ENCODE measurements at regions not wholly inside any gene's neighbourhood (a gene's known extent, or its start where the extent isn't known, plus 50 kb on each side); places are given as distances from the start of the nearest gene placed in this dataset.
"Not testable (repeated sequence)": the region's sequence is repeated elsewhere in the genome, so short reads cannot be mapped to it uniquely, and the experiment has no call there.

- DNase-seq, result not testable (repeated sequence)
Measured at GRCh38 chr9:41016699-41017098, 111.8 kb downstream of the FOXD4L6 start.

DNA sequence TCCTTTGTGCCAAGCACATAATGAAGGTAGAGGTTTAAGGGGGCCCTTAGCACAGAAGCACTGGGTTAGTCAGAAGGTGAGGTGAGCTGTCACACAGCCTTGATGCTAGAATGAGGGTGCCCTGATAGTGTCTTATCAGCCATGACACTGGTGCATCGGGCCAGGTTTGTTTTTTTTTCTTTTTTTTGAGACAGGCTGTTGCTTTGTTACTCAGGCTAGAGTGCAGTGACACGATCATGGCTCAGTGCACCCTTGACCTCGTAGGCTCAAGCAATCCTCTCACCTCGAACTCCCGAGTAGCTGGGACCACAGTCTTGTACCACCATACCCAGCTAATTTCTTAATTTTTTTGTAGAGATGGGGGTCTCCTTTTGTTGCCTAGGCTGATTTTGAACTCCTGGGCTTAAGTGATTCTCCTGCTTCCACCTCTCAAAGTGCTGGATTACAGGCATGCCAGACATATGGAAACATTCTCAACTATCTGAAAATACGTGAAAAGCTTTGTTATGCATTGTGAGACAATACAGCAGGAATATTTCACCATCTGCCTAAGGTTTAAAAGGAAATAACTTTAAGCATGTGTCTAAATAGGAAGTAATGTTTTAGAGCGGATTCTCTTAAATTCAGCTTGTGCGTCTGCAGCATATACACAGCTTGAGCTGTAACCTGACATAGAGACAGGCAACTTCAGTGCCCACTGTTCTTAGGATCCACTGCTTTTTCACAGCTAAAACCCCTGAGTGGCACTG lies 128.4 kb downstream of the FOXD4L6 start:
- not testable (repeated sequence) for DNase-seq

DNA sequence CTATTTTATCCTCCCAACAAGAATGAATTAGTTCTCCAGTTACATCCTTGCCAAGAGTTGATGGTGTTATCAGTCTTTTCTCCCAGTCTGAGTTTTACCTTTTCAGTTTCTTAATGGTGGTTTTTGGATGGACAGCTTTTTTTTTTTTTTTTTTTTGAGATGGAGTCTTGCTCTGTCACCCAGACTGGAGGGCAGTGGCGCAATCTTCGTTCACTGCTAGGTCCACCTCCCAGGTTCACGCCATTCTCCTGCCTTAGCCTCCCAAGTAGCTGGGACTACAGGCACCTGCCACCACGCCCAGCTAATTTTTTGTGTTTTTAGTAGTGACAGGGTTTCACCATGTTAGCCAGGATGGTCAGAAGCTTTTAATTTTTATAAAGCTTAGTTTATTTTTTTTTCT lies 133.0 kb downstream of the FOXD4L6 start:
- DNase-seq, result not testable (repeated sequence)

- DNase-seq, result not testable (repeated sequence)
Measured at GRCh38 chr9:40993842-40994241, 134.6 kb downstream of the FOXD4L6 start.

DNA sequence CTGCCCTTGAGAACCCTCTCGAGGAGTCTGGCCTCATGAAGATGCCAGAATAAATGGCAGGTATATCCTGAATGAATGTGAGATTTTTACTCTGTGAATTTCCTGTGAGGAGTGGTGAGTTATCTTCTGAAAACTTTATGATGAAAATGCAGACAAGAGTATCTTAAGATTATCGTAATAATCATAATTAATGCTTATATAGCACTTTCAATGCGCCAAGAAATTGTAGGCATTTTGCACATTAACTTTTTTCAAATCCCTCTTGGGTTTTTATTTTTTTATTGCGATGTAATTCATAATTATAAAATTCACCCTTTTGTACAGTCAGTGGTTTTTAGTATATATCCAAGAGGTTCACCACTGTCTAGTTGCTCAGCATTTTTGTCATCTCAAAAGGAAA lies 135.1 kb downstream of the FOXD4L6 start:
- DNase-seq, result not testable (repeated sequence)

- DNase-seq, result not testable (repeated sequence)
Measured at GRCh38 chr9:40992472-40992821, 136.0 kb downstream of the FOXD4L6 start.

GRCh38 chr9:40991741-40992471 lies 136.6 kb downstream of the FOXD4L6 start:
- peak; percentile 97 for DNase-seq

- not testable (repeated sequence) for DNase-seq
Measured at GRCh38 chr9:40991100-40991740, 137.3 kb downstream of the FOXD4L6 start.

DNA sequence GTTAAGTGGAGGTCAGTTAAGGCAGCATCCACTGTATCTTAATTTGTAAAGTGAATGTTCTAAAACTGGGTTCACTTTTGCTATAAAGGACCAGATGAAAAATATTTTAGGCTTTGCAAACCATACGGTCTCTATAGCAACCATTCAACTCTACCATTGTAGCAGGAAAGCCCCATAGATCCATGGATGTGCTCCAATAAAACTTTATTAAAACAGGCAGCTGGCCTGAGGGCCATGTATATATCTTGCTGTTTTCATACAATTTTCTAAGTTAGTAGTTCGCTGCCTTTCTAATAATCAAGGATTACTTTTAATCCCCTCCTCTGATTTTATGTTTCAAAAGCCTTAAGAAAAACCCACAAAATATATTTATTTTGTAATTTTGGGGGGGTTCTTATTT lies 142.1 kb downstream of the FOXD4L6 start:
- not testable (repeated sequence) for DNase-seq

DNA sequence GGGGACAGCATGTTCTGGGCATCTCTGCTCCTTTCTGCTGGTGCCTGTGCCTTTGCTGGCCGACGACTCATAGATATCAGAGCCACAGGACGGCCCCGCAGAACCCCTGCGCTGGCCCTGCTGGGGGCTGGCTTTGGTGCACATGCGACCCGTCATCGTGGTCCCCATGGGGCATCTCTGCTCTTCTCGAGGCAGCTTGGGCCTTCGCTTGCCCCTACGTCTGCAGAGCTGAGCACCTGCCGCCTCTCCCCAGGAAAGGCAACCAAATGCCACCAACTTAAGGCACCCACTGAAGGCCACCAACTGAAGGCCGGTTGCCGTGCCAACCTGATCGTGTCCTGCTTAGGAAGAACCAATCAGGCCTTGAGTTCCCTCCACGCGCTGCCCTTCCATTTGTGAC lies 153.1 kb downstream of the FOXD4L6 start:
- DNase-seq, result not testable (repeated sequence)

DNA sequence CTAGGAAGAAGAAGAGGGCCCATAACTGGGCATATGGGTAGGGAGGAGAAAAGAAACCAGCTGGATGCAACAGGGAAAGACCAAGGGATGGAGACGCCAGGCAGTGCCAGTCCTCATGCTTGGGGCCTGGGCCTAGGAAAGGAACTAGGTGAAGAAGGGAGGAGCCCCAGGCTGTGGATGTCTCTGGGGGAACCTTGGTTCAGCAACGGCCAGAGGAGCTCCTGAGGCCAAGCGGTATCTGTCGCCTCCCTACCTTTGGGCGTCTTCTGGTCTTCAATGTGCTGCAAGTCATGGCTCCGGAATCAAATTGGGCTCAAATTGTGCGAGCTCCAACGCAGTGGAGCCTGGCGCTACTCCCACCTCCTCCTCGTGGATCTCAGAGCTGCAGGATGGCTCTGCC lies 153.6 kb downstream of the FOXD4L6 start:
- DNase-seq, result not testable (repeated sequence)

GRCh38 chr9:40971773-40972172 lies 156.7 kb downstream of the FOXD4L6 start:
- DNase-seq, result not testable (repeated sequence)

DNA sequence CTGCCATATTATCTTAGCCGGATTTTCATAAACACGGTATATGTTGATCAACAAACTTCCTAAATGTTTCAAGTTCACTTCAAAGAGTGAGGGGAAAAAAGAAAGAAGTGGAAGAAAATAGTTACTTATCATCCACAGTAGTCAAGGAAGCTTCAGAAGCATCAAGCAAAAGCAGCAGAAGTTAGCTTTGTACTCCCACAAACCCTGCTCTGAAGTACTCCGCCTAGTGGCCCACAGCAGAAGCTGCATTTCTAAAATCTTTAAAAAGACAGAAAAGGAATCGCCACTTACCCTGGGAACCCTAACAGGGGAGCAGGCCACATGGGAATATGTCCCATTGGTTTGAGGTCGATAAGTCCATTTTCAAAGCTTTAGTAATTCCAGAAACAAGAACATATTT lies 158.1 kb downstream of the FOXD4L6 start:
- not testable (repeated sequence) for DNase-seq

DNA sequence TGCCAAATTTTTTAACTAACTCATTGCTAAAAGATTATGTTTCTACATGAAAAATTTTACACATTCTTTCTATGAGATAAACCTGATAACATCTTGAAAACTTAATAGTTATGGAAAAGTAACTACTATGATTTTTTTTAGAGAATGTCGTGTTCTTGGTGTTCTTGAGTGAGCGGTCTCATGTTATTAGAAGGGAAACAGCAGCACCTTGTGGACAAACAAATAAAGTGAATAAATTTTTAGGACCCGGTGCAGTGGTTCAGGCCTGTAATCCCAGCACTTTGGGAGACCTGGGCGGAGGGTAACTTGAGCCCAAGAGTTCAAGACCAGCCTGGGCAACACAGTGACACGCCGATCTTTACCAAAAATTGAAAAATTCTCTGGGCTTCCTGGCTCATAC lies 166.0 kb downstream of the FOXD4L6 start:
- DNase-seq, result not testable (repeated sequence)

DNA sequence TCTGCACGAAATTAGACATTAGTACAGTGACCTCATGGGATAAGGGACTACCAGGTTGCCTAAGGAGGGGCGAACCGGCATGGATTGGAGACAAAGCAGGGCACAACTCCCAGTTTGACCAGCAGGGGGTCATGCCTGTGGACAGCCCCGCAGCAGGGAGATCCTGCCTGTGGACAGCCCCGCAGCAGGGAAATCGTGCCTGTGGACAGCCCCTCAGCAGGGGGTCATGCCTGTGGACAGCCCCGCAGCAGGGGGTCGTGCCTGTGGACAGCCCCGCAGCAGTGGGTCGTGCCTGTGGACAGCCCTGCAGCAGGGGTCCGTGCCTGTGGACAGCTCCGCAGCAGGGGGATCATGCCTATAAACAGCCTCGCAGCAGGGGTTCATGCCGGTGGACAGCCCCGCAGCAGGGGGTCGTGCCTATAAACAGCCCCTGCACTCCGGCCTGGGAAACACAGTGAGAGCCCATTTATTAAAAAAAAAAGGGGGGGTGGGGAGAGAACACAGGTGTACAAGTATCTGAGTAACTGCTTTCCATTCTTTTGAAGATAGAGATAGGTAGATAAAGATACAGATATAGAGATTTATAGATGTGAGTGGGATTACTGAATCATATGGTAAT lies 176.5 kb downstream of the FOXD4L6 start:
- not testable (repeated sequence) for DNase-seq

DNA sequence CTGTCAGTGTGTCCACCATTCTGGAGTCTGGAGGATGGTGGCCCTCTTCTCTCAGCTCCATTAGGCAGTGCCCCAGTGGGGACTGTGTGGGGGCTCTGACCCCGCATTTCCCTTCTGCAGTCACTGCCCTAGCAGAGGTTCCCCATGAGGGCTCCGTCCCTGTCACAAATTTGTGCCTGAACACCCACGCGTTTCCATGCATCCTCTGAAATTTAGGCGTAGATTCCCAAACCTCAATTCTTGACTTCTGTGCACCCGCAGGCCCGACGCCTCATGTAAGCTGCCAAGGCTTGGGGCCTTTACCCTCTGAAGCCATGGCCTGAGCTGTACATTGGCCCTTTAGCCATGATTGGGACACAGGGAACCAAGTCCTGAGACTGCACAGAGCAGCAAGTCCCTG lies 182.3 kb downstream of the FOXD4L6 start:
- DNase-seq, result not testable (repeated sequence)

GRCh38 chr9:40942730-40943129 lies 185.8 kb downstream of the FOXD4L6 start:
- DNase-seq, result not testable (repeated sequence)

DNA sequence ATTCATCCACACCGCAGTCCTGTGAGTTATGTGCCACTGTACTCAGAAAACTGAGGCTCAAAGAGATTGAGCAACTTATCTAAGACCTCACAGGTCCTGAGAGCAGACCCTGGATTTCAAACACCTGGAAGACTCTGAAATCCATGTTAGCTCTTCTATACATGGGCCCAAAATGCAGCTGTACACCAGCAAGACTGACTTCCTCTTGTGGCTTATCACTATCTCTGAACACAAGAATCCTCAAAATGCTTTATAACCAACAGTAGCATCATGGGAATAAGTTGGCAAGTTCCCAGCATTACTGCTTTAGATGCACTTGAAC lies 188.6 kb downstream of the FOXD4L6 start:
- DNase-seq, result not testable (repeated sequence)

- DNase-seq, result not testable (repeated sequence)
Measured at GRCh38 chr9:40939201-40939887, 189.1 kb downstream of the FOXD4L6 start.

- DNase-seq, result no peak
Measured at GRCh38 chr9:40935336-40935735, 193.1 kb downstream of the FOXD4L6 start.

GRCh38 chr9:40934480-40934879 lies 194.0 kb downstream of the FOXD4L6 start:
- not testable (repeated sequence) for DNase-seq

GRCh38 chr9:40930426-40930825 lies 198.1 kb downstream of the FOXD4L6 start:
- not testable (repeated sequence) for DNase-seq

DNA sequence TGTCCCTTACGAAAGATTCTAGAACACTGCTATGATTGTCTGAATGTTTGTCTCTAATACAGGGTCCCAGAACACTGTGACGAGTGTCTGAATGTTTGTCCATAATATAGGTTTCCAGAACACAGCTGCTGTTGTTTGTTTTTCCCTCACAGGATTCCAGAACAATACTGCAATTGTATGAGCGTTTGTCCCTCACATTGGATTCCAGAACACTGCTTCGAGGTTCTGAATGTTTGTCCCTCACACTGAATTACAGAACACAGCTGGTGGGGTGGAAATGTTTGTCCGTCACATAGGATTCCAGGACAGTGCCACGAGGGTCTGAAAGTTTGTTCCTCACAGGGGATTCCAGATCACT lies 199.0 kb downstream of the FOXD4L6 start:
- DNase-seq, result not testable (repeated sequence)
